Liver (tissue), 8 donors: ENCODE measurements at regions not wholly inside any gene's neighbourhood (a gene's known extent, or its start where the extent isn't known, plus 50 kb on each side); places are given as distances from the start of the nearest gene placed in this dataset.
A peak's percentile ranks its signal among the peaks of the same experiment; 100 is the strongest.

ENCODE experiments used
- DNase-seq: peaks from one replicate; pipeline ENCODE4 v3.0.0-alpha.2; 2017; ENCODE audit warnings: low spot score
- H3K27ac ChIP-seq, 2 donors: one replicate each; pipeline ENCODE4 v1.7.0; 2013; ENCODE audit warnings: inconsistent platforms in 2 of 2, low read length in 2 of 2, control low read depth in 1 of 2, low read depth in 1 of 2, mild to moderate bottlenecking in 1 of 2
- H3K27me3 ChIP-seq, 4 donors: one replicate each; pipeline versions ENCODE4 v1.6.1 to v1.7.0; 2013; ENCODE audit warnings: low read length in 3 of 4, inconsistent platforms in 1 of 4, mild to moderate bottlenecking in 1 of 4, moderate library complexity in 1 of 4; ENCODE audit not compliant: control insufficient read depth in 4 of 4, insufficient read depth in 4 of 4
- H3K36me3 ChIP-seq, 4 donors: one replicate each; pipeline versions ENCODE4 v1.6.1 to v1.7.0; 2013; ENCODE audit warnings: low read length in 3 of 4, mild to moderate bottlenecking in 3 of 4, low read depth in 1 of 4, moderate library complexity in 1 of 4; ENCODE audit not compliant: control insufficient read depth in 4 of 4, insufficient read depth in 3 of 4
- H3K4me1 ChIP-seq, 4 donors: one replicate each; pipeline versions ENCODE4 v1.6.1 to v1.7.0; 2013; ENCODE audit warnings: low read length in 3 of 4, mild to moderate bottlenecking in 3 of 4, moderate library complexity in 1 of 4; ENCODE audit not compliant: control insufficient read depth in 4 of 4, insufficient read depth in 4 of 4
- H3K4me3 ChIP-seq, 3 donors: one replicate each; pipeline versions ENCODE4 v1.6.1 to v1.7.0; 2013; ENCODE audit warnings: low read length in 3 of 3, control low read depth in 1 of 3, low read depth in 1 of 3, mild to moderate bottlenecking in 1 of 3
- H3K9ac ChIP-seq, 2 donors: one replicate each; pipeline ENCODE4 v1.7.0; 2013; ENCODE audit warnings: low read length in 2 of 2, mild to moderate bottlenecking in 2 of 2, moderate library complexity in 2 of 2, control low read depth in 1 of 2, low read depth in 1 of 2
- H3K9me3 ChIP-seq, 4 donors: one replicate each; pipeline versions ENCODE4 v1.6.1 to v1.7.0; 2013; ENCODE audit warnings: low read length in 3 of 4; ENCODE audit not compliant: control insufficient read depth in 4 of 4
- EGR1 ChIP-seq, 2 donors: IDR thresholded peaks; 2 replicates each; pipeline ENCODE4 v1.6.1; 2016 to 2018; ENCODE audit warnings: antibody characterized with exemption in 2 of 2, low read depth in 2 of 2
- FOXA1 ChIP-seq: IDR thresholded peaks from 2 replicates; pipeline ENCODE4 v1.6.1; 2016; ENCODE audit warnings: antibody characterized with exemption
- FOXA2 ChIP-seq: IDR thresholded peaks from 2 replicates; pipeline ENCODE4 v1.6.1; 2016; ENCODE audit warnings: antibody characterized with exemption
- GABPA ChIP-seq, 2 donors: IDR thresholded peaks in 1 of 2; conservative IDR thresholded peaks in 1 of 2; 2 replicates each; pipeline ENCODE4 v1.6.1; 2016; ENCODE audit warnings: antibody characterized with exemption in 2 of 2, mild to moderate bottlenecking in 1 of 2, moderate library complexity in 1 of 2
- HNF4A ChIP-seq, 2 donors: conservative IDR thresholded peaks; 2 replicates each; pipeline ENCODE4 v1.6.1; 2016; ENCODE audit warnings: antibody characterized with exemption in 2 of 2, mild to moderate bottlenecking in 2 of 2
- HNF4G ChIP-seq: IDR thresholded peaks from 2 replicates; pipeline ENCODE4 v1.6.1; 2016; ENCODE audit warnings: antibody characterized with exemption
- JUND ChIP-seq, 2 donors: IDR thresholded peaks; 2 replicates each; pipeline ENCODE4 v1.6.1; 2016; ENCODE audit warnings: antibody characterized with exemption in 2 of 2
- NR2F2 ChIP-seq: IDR thresholded peaks from 2 replicates; pipeline ENCODE4 v1.6.1; 2016; ENCODE audit warnings: antibody characterized with exemption
- RAD21 ChIP-seq, 2 donors: IDR thresholded peaks; 2 replicates each; pipeline ENCODE4 v1.6.1; 2016; ENCODE audit warnings: antibody characterized with exemption in 2 of 2, mild to moderate bottlenecking in 2 of 2
- RXRA ChIP-seq, 2 donors: IDR thresholded peaks; 2 replicates each; pipeline ENCODE4 v1.6.1; 2017 to 2018; ENCODE audit warnings: antibody characterized with exemption in 2 of 2, mild to moderate bottlenecking in 1 of 2
- SP1 ChIP-seq: IDR thresholded peaks from 2 replicates; pipeline ENCODE4 v1.6.1; 2018; ENCODE audit warnings: antibody characterized with exemption, mild to moderate bottlenecking
- TAF1 ChIP-seq: conservative IDR thresholded peaks from 2 replicates; pipeline ENCODE4 v1.6.1; 2016; ENCODE audit warnings: antibody characterized with exemption, mild to moderate bottlenecking
- YY1 ChIP-seq: IDR thresholded peaks from 2 replicates; pipeline ENCODE4 v1.6.1; 2016; ENCODE audit warnings: antibody characterized with exemption, mild to moderate bottlenecking
- WGBS: extraction: QIAGEN DNeasy Blood & Tissue Kit; methylation state at CpG from one replicate; pipeline ENCODE4 v1.1.7; 2013; 5-methylcytosine and 5-hydroxymethylcytosine counted together
- TF ChIP-seq, protein P1 (sequence below): IDR thresholded peaks from 2 replicates; pipeline ENCODE4 v1.6.1; 2016; ENCODE audit warnings: antibody characterized with exemption, mild to moderate bottlenecking
- TF ChIP-seq, protein P2 (sequence below): IDR thresholded peaks from 2 replicates; pipeline ENCODE4 v1.6.1; 2016; ENCODE audit warnings: antibody characterized with exemption
- TF ChIP-seq, protein P3 (sequence below): fragments of 150-350 bp; IDR thresholded peaks from 2 replicates; pipeline ENCODE4 v1.5.1; 2017; ENCODE audit warnings: improper control_type of control experiment, low read depth, low read length; ENCODE audit not compliant: missing input control
- TF ChIP-seq, protein P4 (sequence below): IDR thresholded peaks from 2 replicates; pipeline ENCODE4 v1.6.1; 2016; ENCODE audit warnings: antibody characterized with exemption
- donor health status: healthy.
- donor health status: healthy.
- donor health status: healthy.
- donor health status: healthy.
- donor health status: healthy.

DNA sequence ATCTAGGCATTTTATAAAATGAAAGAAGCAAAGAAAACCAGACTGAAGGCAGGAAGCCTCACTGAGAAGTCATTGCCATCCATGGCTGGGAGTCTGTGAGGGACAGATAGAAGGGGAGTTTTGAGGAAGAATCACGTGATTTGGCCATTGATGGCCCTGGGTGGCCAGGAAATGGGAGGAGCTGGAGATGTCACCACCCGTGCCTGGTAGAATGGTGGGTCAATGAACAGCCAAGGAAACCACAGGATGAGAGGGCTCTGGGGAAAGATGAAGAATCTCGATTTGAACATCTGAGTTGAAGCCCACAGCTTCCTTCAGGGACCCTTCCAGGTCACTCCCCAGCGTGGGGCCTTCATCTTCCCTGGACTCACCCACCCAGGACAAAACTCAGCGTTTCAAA is 103.3 kb upstream of the CHST15 start:
- H3K27ac ChIP-seq = peak overlapping the region in 1 of 2 donors; percentile 35
- DNase-seq = no peak

DNA sequence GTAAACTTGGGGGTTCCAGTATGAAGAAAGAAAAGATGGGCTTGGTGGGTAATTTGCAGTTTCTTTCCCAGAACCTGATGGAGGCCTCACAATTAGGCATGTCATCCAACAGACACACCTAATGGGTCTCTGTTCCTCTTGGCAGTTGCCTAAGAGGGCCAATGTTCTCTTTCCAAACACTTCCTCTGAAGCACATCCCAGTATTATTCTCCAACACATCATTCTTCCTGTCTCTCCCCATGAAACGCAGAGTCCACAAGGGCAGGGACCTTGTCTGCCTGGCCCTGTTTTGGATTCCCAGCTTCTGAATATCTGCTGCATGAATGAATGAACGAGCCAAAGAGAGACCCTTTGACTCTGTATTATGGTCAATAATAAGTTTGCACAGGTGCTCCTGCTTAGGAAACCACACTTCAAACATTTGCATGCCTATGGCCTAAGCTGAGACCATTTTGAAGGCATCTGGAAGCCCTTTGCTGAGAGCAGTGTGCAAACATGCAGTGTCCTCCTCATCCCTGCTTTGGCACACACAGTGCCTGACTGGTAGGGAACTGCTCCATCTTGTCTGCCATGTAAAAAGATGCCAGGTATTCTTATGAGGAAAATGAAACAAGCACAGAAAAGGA is 100.9 kb upstream of the CHST15 start:
- H3K27me3 ChIP-seq = no peaks in the 10 kb centered on the region
- H3K9ac ChIP-seq = no peak overlapping the region
- H3K36me3 ChIP-seq = no peaks in the 10 kb centered on the region
- TF ChIP-seq RAD21 (IDR thresholded peaks at IDR 0.05) (no peak), TAF1 (no peak), RXRA (IDR thresholded peaks at IDR 0.05) (no peak), HNF4G (no peak), EGR1 (IDR thresholded peaks at IDR 0.05; ENCODE audit: low read depth in 2 of 2) (no peak), FOXA2 (no peak), GABPA (IDR thresholded peaks at IDR 0.05 in 1 of 2, conservative IDR thresholded peaks at IDR 0.05 in 1 of 2) (no peak), SP1 (no peak), FOXA1 (no peak), JUND (IDR thresholded peaks at IDR 0.05) (no peak), NR2F2 (no peak), YY1 (no peak), HNF4A (conservative IDR thresholded peaks at IDR 0.05) (no peak)
- TF ChIP-seq, protein P1, sequence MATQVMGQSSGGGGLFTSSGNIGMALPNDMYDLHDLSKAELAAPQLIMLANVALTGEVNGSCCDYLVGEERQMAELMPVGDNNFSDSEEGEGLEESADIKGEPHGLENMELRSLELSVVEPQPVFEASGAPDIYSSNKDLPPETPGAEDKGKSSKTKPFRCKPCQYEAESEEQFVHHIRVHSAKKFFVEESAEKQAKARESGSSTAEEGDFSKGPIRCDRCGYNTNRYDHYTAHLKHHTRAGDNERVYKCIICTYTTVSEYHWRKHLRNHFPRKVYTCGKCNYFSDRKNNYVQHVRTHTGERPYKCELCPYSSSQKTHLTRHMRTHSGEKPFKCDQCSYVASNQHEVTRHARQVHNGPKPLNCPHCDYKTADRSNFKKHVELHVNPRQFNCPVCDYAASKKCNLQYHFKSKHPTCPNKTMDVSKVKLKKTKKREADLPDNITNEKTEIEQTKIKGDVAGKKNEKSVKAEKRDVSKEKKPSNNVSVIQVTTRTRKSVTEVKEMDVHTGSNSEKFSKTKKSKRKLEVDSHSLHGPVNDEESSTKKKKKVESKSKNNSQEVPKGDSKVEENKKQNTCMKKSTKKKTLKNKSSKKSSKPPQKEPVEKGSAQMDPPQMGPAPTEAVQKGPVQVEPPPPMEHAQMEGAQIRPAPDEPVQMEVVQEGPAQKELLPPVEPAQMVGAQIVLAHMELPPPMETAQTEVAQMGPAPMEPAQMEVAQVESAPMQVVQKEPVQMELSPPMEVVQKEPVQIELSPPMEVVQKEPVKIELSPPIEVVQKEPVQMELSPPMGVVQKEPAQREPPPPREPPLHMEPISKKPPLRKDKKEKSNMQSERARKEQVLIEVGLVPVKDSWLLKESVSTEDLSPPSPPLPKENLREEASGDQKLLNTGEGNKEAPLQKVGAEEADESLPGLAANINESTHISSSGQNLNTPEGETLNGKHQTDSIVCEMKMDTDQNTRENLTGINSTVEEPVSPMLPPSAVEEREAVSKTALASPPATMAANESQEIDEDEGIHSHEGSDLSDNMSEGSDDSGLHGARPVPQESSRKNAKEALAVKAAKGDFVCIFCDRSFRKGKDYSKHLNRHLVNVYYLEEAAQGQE = no peak
- TF ChIP-seq, protein P2, sequence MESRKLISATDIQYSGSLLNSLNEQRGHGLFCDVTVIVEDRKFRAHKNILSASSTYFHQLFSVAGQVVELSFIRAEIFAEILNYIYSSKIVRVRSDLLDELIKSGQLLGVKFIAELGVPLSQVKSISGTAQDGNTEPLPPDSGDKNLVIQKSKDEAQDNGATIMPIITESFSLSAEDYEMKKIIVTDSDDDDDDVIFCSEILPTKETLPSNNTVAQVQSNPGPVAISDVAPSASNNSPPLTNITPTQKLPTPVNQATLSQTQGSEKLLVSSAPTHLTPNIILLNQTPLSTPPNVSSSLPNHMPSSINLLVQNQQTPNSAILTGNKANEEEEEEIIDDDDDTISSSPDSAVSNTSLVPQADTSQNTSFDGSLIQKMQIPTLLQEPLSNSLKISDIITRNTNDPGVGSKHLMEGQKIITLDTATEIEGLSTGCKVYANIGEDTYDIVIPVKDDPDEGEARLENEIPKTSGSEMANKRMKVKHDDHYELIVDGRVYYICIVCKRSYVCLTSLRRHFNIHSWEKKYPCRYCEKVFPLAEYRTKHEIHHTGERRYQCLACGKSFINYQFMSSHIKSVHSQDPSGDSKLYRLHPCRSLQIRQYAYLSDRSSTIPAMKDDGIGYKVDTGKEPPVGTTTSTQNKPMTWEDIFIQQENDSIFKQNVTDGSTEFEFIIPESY = no peak
- TF ChIP-seq, protein P3, sequence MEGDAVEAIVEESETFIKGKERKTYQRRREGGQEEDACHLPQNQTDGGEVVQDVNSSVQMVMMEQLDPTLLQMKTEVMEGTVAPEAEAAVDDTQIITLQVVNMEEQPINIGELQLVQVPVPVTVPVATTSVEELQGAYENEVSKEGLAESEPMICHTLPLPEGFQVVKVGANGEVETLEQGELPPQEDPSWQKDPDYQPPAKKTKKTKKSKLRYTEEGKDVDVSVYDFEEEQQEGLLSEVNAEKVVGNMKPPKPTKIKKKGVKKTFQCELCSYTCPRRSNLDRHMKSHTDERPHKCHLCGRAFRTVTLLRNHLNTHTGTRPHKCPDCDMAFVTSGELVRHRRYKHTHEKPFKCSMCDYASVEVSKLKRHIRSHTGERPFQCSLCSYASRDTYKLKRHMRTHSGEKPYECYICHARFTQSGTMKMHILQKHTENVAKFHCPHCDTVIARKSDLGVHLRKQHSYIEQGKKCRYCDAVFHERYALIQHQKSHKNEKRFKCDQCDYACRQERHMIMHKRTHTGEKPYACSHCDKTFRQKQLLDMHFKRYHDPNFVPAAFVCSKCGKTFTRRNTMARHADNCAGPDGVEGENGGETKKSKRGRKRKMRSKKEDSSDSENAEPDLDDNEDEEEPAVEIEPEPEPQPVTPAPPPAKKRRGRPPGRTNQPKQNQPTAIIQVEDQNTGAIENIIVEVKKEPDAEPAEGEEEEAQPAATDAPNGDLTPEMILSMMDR = no peak
- TF ChIP-seq, protein P4, sequence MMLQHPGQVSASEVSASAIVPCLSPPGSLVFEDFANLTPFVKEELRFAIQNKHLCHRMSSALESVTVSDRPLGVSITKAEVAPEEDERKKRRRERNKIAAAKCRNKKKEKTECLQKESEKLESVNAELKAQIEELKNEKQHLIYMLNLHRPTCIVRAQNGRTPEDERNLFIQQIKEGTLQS = no peak
- 54% methylated on average over 2 of the region's 2 CpGs for WGBS
- no peak overlapping the region for H3K4me3 ChIP-seq
- no peaks in the 10 kb centered on the region for H3K4me1 ChIP-seq
- no peaks in the 10 kb centered on the region for H3K9me3 ChIP-seq
- no peak overlapping the region for H3K27ac ChIP-seq
- DNase-seq = no peak

More for the DNA sequence above, 103.3 kb upstream of the CHST15 start:
- Histone ChIP-seq H3K36me3 (no peaks in the 10 kb centered on the region), H3K9ac (no peak overlapping the region), H3K4me3 (no peak overlapping the region), H3K4me1 (no peaks in the 10 kb centered on the region), H3K27me3 (no peaks in the 10 kb centered on the region), H3K9me3 (no peaks in the 10 kb centered on the region)
- no peak for TF ChIP-seq JUND (IDR thresholded peaks at IDR 0.05)
- TF ChIP-seq GABPA (IDR thresholded peaks at IDR 0.05 in 1 of 2, conservative IDR thresholded peaks at IDR 0.05 in 1 of 2) = no peak
- TF ChIP-seq NR2F2 = no peak
- TF ChIP-seq HNF4A (conservative IDR thresholded peaks at IDR 0.05) = no peak
- no peak for TF ChIP-seq YY1
- 48% methylated on average over 5 of the region's 5 CpGs for WGBS
